ENCODE measurements at regions not wholly inside any gene's neighbourhood (a gene's known extent, or its start where the extent isn't known, plus 50 kb on each side); places are given as distances from the start of the nearest gene placed in this dataset.
"Not testable (repeated sequence)": the region's sequence is repeated elsewhere in the genome, so short reads cannot be mapped to it uniquely, and the experiment has no call there.

- Histone ChIP-seq H3K27ac (ENCODE audit: low read length) (no peak overlapping the region), H3F3A (ENCODE audit: low read length, unreplicated experiment) (no peaks in the 10 kb centered on the region), H3K9ac (ENCODE audit: low read length) (no peak overlapping the region), H3K36me3 (ENCODE audit: low read depth, low read length) (peaks cover 11% of the 10 kb centered on the region), H3K4me3 (ENCODE audit: low read length) (no peak overlapping the region), H3K9me2 (replicated peaks; ENCODE audit: low read length) (no peaks in the 10 kb centered on the region), H3K9me3 (ENCODE audit: low read length) (no peaks in the 10 kb centered on the region), H3K79me2 (ENCODE audit: low read length) (no peaks in the 10 kb centered on the region), H4K20me1 (ENCODE audit: low read length) (no peaks in the 10 kb centered on the region), H3K4me2 (ENCODE audit: low read length) (no peak overlapping the region), H3K27me3 (ENCODE audit: low read length) (no peaks in the 10 kb centered on the region), H2AFZ (ENCODE audit: low read length) (no peak overlapping the region), H3K4me1 (ENCODE audit: insufficient read depth, low read length) (peaks cover 4% of the 10 kb centered on the region; the same call in 1 of the 2 replicates)
- ChIA-PET CTCF (interaction anchor here (0.5 to 2.0 kb wide), 19 partner anchors 22 to 256 kb away, joined by 3 to 42 read pairs (median 4); no protein-coding TSS in a partner anchor), POLR2A (ENCODE audit: unreplicated experiment) (no interaction called here)
- TF ChIP-seq EZH2phosphoT487 (IDR thresholded peaks at IDR 0.05; ENCODE audit: borderline replicate concordance, low read length) (no peak), EZH2 (IDR thresholded peaks at IDR 0.05; ENCODE audit: low read length, unreplicated experiment) (no peak)
- TF ChIP-seq, protein P1, sequence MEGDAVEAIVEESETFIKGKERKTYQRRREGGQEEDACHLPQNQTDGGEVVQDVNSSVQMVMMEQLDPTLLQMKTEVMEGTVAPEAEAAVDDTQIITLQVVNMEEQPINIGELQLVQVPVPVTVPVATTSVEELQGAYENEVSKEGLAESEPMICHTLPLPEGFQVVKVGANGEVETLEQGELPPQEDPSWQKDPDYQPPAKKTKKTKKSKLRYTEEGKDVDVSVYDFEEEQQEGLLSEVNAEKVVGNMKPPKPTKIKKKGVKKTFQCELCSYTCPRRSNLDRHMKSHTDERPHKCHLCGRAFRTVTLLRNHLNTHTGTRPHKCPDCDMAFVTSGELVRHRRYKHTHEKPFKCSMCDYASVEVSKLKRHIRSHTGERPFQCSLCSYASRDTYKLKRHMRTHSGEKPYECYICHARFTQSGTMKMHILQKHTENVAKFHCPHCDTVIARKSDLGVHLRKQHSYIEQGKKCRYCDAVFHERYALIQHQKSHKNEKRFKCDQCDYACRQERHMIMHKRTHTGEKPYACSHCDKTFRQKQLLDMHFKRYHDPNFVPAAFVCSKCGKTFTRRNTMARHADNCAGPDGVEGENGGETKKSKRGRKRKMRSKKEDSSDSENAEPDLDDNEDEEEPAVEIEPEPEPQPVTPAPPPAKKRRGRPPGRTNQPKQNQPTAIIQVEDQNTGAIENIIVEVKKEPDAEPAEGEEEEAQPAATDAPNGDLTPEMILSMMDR (conservative IDR thresholded peaks at IDR 0.05; ENCODE audit: low read depth, low read length), result peak; percentile 99
- DNase-seq, result peak; percentile 91
- intact Hi-C loops (cut with micrococcal nuclease), result loop anchor here (1.0 kb wide), 2 partner anchors 192 to 212 kb away; no protein-coding TSS in a partner anchor
- no TSS peak for BruUV-seq (replicated peaks)
- peak; percentile 80 for ATAC-seq
These were observed 143.8 kb upstream of the CRHR1 start for GRCh38 chr17:45640141-45640850.

DNA sequence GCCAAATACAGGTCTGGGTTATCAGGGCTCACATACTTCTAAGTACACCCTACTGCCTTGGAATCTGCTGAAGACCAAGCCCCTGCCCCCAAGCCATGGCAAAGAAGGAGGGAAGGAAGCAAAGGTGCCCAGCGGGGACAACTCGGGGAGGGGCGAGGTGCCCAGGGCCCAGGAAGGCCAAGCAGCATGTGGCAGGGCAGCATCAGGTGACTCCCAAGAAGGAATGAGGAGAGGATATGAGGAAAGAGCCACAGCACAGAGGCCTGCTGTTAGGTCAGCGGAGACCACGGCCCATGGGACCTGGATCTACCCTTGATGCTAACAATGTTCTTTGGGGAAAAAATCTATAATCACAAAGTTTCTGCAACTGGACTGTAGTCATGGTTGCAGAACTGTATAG lies 142.6 kb upstream of the CRHR1 start:
- H4K20me1 ChIP-seq (ENCODE audit: low read length), result no peaks in the 10 kb centered on the region
- no peak overlapping the region for H3K4me3 ChIP-seq (ENCODE audit: low read length)
- H3K9me2 ChIP-seq (replicated peaks; ENCODE audit: low read length), result no peaks in the 10 kb centered on the region
- peaks cover 4% of the 10 kb centered on the region; the same call in 1 of the 2 replicates for H3K4me1 ChIP-seq (ENCODE audit: insufficient read depth, low read length)
- no peak overlapping the region for H2AFZ ChIP-seq (ENCODE audit: low read length)
- TF ChIP-seq EZH2 (IDR thresholded peaks at IDR 0.05; ENCODE audit: low read length, unreplicated experiment), result no peak
- TF ChIP-seq, protein P1 (conservative IDR thresholded peaks at IDR 0.05; ENCODE audit: low read depth, low read length), result no peak
- TF ChIP-seq EZH2phosphoT487 (IDR thresholded peaks at IDR 0.05; ENCODE audit: borderline replicate concordance, low read length), result no peak
- no peaks in the 10 kb centered on the region for H3K27me3 ChIP-seq (ENCODE audit: low read length)
- BruUV-seq (replicated peaks), result no TSS peak
- no peak for DNase-seq
- H3F3A ChIP-seq (ENCODE audit: low read length, unreplicated experiment), result no peaks in the 10 kb centered on the region
- no peak for ATAC-seq
- CTCF ChIA-PET, result no interaction called here
- H3K9me3 ChIP-seq (ENCODE audit: low read length), result no peaks in the 10 kb centered on the region
- H3K36me3 ChIP-seq (ENCODE audit: low read depth, low read length), result peaks cover 6% of the 10 kb centered on the region
- no peak overlapping the region for H3K9ac ChIP-seq (ENCODE audit: low read length)
- H3K79me2 ChIP-seq (ENCODE audit: low read length), result no peaks in the 10 kb centered on the region
- POLR2A ChIA-PET (ENCODE audit: unreplicated experiment), result interaction anchor here (0.6 kb wide), 1 partner anchor 208 kb away, joined by 3 read pairs; no protein-coding TSS in a partner anchor
- intact Hi-C loops (cut with micrococcal nuclease), result no loop called here
- H3K4me2 ChIP-seq (ENCODE audit: low read length), result no peak overlapping the region
- no peak overlapping the region for H3K27ac ChIP-seq (ENCODE audit: low read length)

GRCh38 chr17:45643591-45643990 lies 140.5 kb upstream of the CRHR1 start:
- ATAC-seq (no peak), DNase-seq (no peak)
- Histone ChIP-seq H3F3A (ENCODE audit: low read length, unreplicated experiment) (no peaks in the 10 kb centered on the region), H3K27me3 (ENCODE audit: low read length) (no peaks in the 10 kb centered on the region), H3K4me2 (ENCODE audit: low read length) (no peak overlapping the region), H2AFZ (ENCODE audit: low read length) (no peak overlapping the region), H3K79me2 (ENCODE audit: low read length) (no peaks in the 10 kb centered on the region), H3K36me3 (ENCODE audit: low read depth, low read length) (no peaks in the 10 kb centered on the region; the same call in 1 of the 2 replicates), H4K20me1 (ENCODE audit: low read length) (no peaks in the 10 kb centered on the region), H3K4me1 (ENCODE audit: insufficient read depth, low read length) (peaks cover 4% of the 10 kb centered on the region; the same call in 1 of the 2 replicates), H3K4me3 (ENCODE audit: low read length) (no peak overlapping the region), H3K9ac (ENCODE audit: low read length) (no peak overlapping the region), H3K27ac (ENCODE audit: low read length) (no peak overlapping the region), H3K9me2 (replicated peaks; ENCODE audit: low read length) (no peaks in the 10 kb centered on the region), H3K9me3 (ENCODE audit: low read length) (no peaks in the 10 kb centered on the region)
- BruUV-seq (replicated peaks), result no TSS peak
- TF ChIP-seq EZH2 (IDR thresholded peaks at IDR 0.05; ENCODE audit: low read length, unreplicated experiment), result no peak
- TF ChIP-seq, protein P1 (conservative IDR thresholded peaks at IDR 0.05; ENCODE audit: low read depth, low read length), result no peak
- TF ChIP-seq EZH2phosphoT487 (IDR thresholded peaks at IDR 0.05; ENCODE audit: borderline replicate concordance, low read length), result no peak
- intact Hi-C loops (cut with micrococcal nuclease), result no loop called here
- ChIA-PET POLR2A (ENCODE audit: unreplicated experiment) (no interaction called here), CTCF (no interaction called here)

GRCh38 chr17:45644637-45645036 lies 139.5 kb upstream of the CRHR1 start:
- not testable (repeated sequence) for H3K9ac ChIP-seq (ENCODE audit: low read length); H3K9me3 ChIP-seq (ENCODE audit: low read length); H3K79me2 ChIP-seq (ENCODE audit: low read length); H3K4me2 ChIP-seq (ENCODE audit: low read length); H4K20me1 ChIP-seq (ENCODE audit: low read length); H3K27me3 ChIP-seq (ENCODE audit: low read length); H3K4me3 ChIP-seq (ENCODE audit: low read length); BruUV-seq (replicated peaks); H3K9me2 ChIP-seq (replicated peaks; ENCODE audit: low read length); H3K4me1 ChIP-seq (ENCODE audit: insufficient read depth, low read length); H3K36me3 ChIP-seq (ENCODE audit: low read depth, low read length); H3K27ac ChIP-seq (ENCODE audit: low read length); H2AFZ ChIP-seq (ENCODE audit: low read length); H3F3A ChIP-seq (ENCODE audit: low read length, unreplicated experiment)
- DNase-seq, result peak; percentile 74
- ChIA-PET POLR2A (ENCODE audit: unreplicated experiment) (interaction anchor here (0.6 kb wide), 1 partner anchor 91 kb away, joined by 3 read pairs; no protein-coding TSS in a partner anchor), CTCF (interaction anchor here (0.7 to 1.3 kb wide), 2 partner anchors 75 to 77 kb away, joined by 6 to 7 read pairs; no protein-coding TSS in a partner anchor)
- ATAC-seq, result peak; percentile 68
- intact Hi-C loops (cut with micrococcal nuclease), result loop anchor here (1.0 kb wide), 1 partner anchor 75 kb away; no protein-coding TSS in a partner anchor
